Ureter (tissue), 1 donor: ENCODE measurements at regions not wholly inside any gene's neighbourhood (a gene's known extent, or its start where the extent isn't known, plus 50 kb on each side); places are given as distances from the start of the nearest gene placed in this dataset.

Experiments used
- DNase-seq: peaks from one replicate; pipeline ENCODE4 v3.0.0-alpha.2; 2020; ENCODE audit warnings: low spot score
- donor health status: DM: yes; HTN: yes; CAD: no.

- DNase-seq, result no peak
Measured at GRCh38 chr18:53817976-53818950, 406.2 kb downstream of the MBD2 start.

DNA sequence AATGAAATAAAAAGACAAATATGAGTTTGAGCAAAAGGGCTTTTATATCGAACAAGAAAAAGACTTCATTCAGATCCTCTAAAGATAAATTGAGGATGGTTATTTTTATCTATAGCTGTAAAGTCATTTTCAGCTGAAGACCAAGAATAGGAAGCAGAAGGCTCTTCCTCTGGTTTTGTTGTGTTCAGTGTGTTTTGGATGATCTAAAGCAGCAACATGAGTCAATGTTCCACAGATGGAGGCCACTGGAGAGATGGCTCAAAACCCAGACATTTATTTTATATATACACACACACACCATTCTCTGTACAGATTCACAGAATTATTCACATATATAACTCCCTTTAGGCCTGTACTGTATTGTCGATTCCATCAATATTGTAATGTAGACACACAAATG is 424.3 kb downstream of the MBD2 start:
- no peak for DNase-seq

GRCh38 chr18:53799134-53799533 is 425.3 kb downstream of the MBD2 start:
- DNase-seq, result no peak

DNA sequence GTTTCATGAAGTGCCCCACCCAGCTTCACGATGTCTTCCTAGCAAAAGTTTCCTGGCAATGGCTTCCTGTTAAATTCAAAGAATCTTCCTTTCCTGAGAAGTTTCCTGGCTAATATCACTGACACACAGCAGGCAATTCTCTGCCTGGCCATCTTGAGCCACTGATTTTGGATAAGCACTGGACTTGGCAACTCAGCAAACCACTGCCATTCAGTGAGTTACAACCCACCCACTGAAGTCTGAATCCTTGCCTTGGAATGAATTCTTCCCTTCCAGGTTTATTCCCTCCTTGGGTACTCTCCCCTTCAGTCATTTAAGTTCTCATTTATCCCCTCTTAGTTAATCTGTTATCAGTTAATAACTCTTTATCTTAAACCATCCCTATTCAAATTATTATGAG is 426.0 kb downstream of the MBD2 start:
- no peak for DNase-seq

GRCh38 chr18:53797998-53798495 is 426.4 kb downstream of the MBD2 start:
- DNase-seq, result no peak

GRCh38 chr18:53796040-53796729 is 428.3 kb downstream of the MBD2 start:
- no peak for DNase-seq

- no peak for DNase-seq
Measured at GRCh38 chr18:53795610-53796009, 428.9 kb downstream of the MBD2 start.

DNA sequence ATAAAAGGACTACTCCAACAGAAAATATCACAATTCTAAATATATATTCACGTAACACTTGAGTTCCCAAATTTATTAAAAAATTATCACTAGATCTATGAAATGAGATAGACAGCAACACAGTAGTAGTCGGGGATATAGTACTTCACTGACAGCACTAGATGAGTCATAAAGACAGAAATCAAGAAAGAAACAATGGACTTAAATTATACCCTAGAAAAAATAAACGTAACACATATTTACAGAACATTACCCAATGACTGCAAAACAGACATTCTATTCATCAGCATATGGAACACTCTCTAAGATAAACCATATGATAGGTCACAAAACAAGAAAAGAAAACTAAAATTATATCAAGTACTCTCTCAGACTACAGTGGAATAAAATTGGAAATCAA is 429.4 kb downstream of the MBD2 start:
- DNase-seq, result no peak

DNA sequence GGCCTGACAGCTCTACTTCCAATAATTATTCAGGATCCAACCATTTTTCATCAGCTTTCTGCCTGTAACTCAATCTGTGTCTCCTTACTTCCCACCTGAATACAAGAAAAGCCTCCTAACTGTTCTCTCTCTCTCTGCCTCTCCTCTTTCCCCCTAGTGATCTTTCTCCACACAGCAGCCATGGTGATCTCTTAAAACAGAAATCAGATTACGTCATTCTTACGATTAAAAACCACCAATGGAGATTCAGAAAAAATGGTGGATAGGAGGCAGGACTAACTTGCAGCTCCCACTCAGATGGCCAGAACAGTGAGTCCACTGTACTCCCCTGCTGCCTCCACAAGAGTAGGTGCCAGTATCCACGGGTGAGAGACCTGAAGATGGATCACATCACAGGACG is 431.7 kb downstream of the MBD2 start:
- DNase-seq, result no peak

- no peak for DNase-seq
Measured at GRCh38 chr18:53790786-53791185, 433.7 kb downstream of the MBD2 start.

- DNase-seq, result no peak
Measured at GRCh38 chr18:53789376-53790247, 434.9 kb downstream of the MBD2 start.

GRCh38 chr18:53785811-53786210 is 438.7 kb downstream of the MBD2 start:
- no peak for DNase-seq

GRCh38 chr18:53784253-53784652 is 440.2 kb downstream of the MBD2 start:
- no peak for DNase-seq

DNA sequence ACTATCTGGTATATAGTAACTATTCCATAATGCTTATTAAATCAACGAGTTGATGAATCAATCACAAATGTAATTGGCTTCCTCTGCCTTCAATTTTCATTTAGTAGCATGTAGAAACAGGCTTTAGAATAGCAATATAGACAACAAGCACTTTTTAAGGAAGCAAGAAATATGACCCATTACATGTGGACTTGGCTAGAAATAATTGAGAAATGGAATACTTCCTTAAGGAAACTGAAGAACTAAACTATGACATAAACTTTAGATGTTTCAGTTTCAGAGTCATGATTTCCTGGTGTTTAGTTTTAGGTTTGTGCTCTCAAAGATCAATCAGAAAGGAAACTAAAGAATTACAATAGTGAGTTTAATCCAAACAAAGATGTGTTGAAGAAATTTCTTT is 443.8 kb downstream of the MBD2 start:
- no peak for DNase-seq

- DNase-seq, result no peak
Measured at GRCh38 chr18:53772293-53772692, 452.2 kb downstream of the MBD2 start.

DNA sequence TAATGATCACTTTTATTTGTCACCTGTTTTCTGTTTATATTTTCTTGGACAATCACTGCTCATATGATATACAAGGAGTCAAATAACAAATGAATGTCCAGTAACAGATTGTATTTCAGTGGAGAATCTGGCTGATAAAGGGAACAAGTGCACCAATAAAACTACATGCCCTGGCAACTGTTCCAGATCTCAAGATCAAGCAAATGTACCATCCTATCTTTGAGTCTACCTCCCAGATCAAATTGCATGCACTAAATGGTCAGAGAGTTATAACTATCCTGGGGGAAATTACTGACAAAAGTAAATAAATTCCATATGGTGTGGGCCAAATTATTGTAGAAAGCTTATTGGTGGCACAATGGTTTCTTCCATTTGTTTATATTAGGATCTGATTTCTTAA is 452.8 kb downstream of the MBD2 start:
- DNase-seq, result no peak

- DNase-seq, result no peak
Measured at GRCh38 chr18:53765211-53765610, 459.3 kb downstream of the MBD2 start.

GRCh38 chr18:53764086-53764485 is 460.4 kb downstream of the MBD2 start:
- DNase-seq, result no peak

GRCh38 chr18:53757328-53757727 is 467.1 kb downstream of the MBD2 start:
- no peak for DNase-seq

DNA sequence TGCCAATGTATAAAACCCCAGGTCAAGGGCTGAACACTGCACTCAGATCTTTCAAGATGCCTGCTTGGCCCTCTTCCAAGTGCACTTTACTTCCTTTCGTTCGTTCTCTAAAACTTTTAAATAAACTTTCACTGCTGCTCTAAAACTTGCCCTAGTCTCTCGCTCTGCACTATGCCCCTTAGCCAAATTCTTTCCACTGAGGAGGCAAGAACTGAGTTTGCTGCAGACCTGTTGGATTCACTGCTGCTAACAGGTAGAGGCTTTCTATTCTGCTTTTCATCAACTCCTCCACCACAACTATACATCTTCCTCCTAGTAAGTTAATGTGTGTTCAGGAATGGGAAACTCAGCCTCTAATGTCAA is 467.9 kb downstream of the MBD2 start:
- DNase-seq, result no peak

DNA sequence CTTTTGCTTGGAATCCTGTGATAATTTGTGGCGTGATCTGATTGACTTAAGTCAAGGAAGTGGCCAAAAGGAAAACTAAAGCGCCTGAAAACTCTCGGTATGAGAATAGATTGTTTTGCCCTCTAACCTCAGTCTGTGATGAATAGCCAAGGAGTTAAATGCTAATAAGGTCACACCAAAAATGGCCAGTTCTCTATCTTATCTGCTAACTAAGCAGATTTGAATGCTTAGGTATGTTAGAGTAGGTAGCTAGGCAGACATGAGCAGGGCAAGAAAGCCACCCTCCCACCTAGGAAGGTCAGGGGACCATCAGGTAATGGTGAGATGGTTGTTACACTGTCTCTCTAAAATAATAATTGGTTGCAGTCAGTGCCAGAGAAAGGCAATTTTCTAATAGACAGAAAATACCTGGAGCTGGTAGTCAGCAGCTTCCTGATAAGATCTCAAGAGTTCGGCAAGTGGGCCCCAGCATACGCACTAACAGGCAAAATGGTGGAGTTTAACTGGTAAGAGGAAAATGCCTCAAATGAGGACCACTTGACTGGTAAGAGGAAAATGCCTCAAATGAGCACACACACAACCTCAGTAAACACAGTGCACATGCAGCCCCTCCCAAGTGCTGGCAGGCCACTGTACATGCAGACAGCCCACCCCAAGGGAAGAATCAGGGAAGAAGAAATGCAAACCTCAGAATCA is 468.4 kb downstream of the MBD2 start:
- no peak for DNase-seq
